ENCODE measurements at regions not wholly inside any gene's neighbourhood (a gene's known extent, or its start where the extent isn't known, plus 50 kb on each side); places are given as distances from the start of the nearest gene placed in this dataset.

DNA sequence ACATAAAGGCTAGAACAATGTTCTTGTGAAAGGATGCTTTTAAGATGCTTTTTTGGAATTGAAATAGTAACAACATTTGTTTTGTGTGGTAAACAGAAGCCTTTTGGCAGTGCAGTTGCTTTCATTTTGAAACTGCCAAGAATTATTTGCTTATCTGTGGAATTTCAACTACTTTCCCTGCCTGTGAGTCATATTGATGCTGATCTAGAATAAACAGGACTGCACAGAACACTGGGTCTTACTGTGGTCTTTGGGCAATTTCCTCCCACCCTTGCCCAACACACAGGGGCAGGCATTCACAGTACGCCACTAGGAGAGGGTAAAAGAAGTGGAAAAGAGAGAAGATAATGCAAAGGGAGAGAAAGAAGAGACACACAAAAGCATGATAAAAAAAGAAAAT lies 483.7 kb downstream of the ELAVL2 start:
- H3K4me3 ChIP-seq (ENCODE audit: low read length) = no peak overlapping the region
- no peak for DNase-seq (ENCODE audit: low read depth, low spot score)

DNA sequence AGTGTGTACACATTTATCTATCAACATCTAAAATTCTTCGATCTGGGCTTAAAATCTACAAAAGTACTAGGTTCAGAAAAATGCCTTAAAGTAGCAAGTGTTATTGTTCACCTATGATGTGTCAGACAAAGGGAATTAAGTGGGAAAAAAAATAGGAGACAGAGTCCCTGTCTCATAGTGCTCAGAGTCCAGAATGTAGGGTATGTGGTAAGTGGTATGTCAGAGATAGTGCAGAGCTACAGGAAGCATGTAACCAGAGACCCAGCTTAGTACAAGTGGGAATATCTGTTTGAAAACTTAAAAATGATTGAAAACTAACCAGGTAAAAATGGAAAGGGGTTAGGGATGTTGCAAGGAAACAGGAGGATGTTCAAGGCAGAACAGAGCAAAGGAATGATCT lies 482.8 kb downstream of the ELAVL2 start:
- no peak overlapping the region for H3K4me3 ChIP-seq (ENCODE audit: low read length)
- DNase-seq (ENCODE audit: low read depth, low spot score) = no peak

GRCh38 chr9:23361096-23361495 lies 464.9 kb downstream of the ELAVL2 start:
- DNase-seq (ENCODE audit: low read depth, low spot score) = no peak
- H3K4me3 ChIP-seq (ENCODE audit: low read length) = no peak overlapping the region

DNA sequence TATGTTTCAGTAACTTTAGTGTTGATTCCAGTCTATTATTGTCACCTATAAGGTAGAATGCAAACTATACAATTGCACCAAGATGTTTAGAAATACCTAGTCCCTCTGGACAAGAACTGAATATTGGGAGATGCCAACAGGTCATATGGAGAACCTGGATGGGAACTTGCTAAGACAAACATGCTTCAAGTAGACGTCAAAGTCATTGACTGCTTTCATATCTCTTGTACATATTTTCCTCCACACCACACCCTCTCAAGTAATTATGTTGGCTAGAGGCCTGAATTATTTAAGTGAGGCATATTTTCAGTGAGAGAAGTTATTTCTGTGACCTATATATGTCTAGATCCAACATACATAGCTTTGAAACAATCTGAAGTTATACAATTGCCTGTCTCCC lies 453.3 kb downstream of the ELAVL2 start:
- DNase-seq (ENCODE audit: low read depth, low spot score) = no peak
- H3K4me3 ChIP-seq (ENCODE audit: low read length) = no peak overlapping the region

DNA sequence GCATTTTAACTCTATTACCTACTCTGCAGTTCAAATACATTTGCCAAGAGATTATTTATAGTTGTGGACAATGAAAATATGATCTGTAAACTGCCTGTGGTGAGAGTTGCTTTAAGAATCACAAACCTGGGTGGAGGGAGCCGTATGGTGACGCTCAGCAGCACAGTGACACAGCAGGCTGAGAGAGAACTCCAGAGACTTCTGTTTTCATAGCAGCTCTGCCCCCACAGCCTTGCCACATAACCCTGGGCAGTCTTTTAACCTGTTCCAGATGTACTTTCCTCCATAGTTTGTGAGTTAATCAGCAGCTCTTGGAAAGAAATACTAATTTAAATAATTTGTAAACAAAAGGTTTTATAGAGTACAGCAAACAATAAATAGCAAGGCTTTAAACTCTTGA lies 450.5 kb downstream of the ELAVL2 start:
- no peak overlapping the region for H3K4me3 ChIP-seq (ENCODE audit: low read length)
- no peak for DNase-seq (ENCODE audit: low read depth, low spot score)

DNA sequence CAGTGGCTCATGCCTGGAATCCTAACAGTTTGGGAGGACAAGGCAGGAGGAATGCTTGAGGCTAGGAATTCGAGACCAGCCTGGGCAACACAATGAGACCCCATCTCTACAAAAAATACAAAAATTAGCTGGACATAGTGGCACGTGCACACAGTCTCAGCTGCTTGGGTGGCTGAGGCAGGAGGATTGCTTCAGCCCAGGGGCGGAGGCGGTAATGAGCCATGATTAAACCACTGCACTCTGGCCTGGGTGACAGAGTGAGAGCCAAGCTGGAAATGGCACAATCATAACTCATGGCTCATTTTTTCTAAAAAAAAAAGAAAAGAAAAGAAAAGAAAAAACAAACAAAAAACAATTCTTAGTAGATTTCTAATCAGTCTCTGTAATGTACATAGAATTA lies 446.2 kb downstream of the ELAVL2 start:
- DNase-seq (ENCODE audit: low read depth, low spot score) = no peak
- no peak overlapping the region for H3K4me3 ChIP-seq (ENCODE audit: low read length)

GRCh38 chr9:23380821-23381220 lies 445.2 kb downstream of the ELAVL2 start:
- no peak for DNase-seq (ENCODE audit: low read depth, low spot score)
- no peak overlapping the region for H3K4me3 ChIP-seq (ENCODE audit: low read length)

DNA sequence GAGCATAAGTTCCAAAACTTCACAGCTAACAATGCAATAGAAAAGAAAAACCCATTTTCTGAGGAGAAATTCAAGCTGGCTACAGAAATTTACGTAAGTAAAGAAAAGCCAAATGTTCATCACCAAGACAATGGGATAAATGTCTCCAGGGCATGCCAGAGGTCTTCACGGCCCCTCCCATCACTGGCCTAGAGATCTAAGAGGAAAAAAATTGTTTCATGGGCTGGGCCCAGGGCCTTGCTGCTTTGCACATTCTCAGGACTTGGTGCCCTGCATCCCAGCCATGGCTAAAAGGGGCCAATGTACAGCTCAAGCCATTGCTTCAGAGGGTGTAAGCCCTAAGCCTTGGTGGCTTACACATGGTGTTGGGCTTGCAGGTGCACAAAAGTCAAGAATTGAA lies 443.6 kb downstream of the ELAVL2 start:
- H3K4me3 ChIP-seq (ENCODE audit: low read length) = no peak overlapping the region
- no peak for DNase-seq (ENCODE audit: low read depth, low spot score)

GRCh38 chr9:23394189-23394588 lies 431.9 kb downstream of the ELAVL2 start:
- H3K4me3 ChIP-seq (ENCODE audit: low read length) = no peak overlapping the region
- no peak for DNase-seq (ENCODE audit: low read depth, low spot score)

GRCh38 chr9:23408874-23409273 lies 417.2 kb downstream of the ELAVL2 start:
- no peak overlapping the region for H3K4me3 ChIP-seq (ENCODE audit: low read length)
- DNase-seq (ENCODE audit: low read depth, low spot score) = no peak

DNA sequence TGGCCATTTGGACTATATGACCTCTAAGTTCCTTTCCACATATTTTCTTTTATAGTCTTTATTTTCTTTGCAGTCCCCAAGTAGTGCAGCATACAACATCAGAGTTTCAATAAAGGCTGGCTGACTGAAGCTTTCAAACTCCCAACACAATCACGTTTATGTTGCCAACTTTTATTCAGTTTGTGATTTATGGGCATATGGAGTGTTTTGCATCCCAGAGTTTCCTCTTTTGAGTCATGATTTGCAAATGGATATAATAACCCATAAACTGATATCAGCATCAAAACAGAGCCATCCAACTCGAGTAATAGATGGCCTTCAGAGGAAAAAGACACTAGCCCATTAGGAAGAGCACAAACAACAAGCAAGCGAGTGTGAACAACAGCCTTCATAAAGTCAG lies 414.0 kb downstream of the ELAVL2 start:
- DNase-seq (ENCODE audit: low read depth, low spot score) = no peak
- H3K4me3 ChIP-seq (ENCODE audit: low read length) = no peak overlapping the region

GRCh38 chr9:23412458-23412857 lies 413.6 kb downstream of the ELAVL2 start:
- no peak for DNase-seq (ENCODE audit: low read depth, low spot score)
- no peak overlapping the region for H3K4me3 ChIP-seq (ENCODE audit: low read length)

DNA sequence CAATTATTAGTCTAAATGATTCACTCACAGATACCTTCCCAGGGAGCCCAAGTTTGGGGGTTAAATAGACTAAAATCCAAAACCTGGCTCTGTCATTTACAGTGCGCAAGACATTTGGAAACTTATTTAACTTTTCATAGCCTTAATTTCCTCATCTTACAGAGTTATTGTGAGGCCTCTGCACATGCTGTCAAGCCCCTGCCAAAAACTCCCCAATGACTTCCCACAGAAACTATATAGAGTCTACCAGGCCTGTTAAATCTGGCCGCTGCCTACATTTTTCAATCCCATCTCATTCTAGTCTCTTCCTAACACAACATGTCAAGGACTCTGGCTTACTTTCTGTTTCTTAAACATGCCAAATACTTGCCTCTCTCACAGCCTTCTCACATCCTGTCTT lies 412.5 kb downstream of the ELAVL2 start:
- no peak for DNase-seq (ENCODE audit: low read depth, low spot score)
- H3K4me3 ChIP-seq (ENCODE audit: low read length) = no peak overlapping the region

- H3K4me3 ChIP-seq (ENCODE audit: low read length) = no peak overlapping the region
- DNase-seq (ENCODE audit: low read depth, low spot score) = no peak
Measured at GRCh38 chr9:23423999-23424398, 402.0 kb downstream of the ELAVL2 start.

- no peak overlapping the region for H3K4me3 ChIP-seq (ENCODE audit: low read length)
- no peak for DNase-seq (ENCODE audit: low read depth, low spot score)
Measured at GRCh38 chr9:23426144-23426543, 399.9 kb downstream of the ELAVL2 start.

DNA sequence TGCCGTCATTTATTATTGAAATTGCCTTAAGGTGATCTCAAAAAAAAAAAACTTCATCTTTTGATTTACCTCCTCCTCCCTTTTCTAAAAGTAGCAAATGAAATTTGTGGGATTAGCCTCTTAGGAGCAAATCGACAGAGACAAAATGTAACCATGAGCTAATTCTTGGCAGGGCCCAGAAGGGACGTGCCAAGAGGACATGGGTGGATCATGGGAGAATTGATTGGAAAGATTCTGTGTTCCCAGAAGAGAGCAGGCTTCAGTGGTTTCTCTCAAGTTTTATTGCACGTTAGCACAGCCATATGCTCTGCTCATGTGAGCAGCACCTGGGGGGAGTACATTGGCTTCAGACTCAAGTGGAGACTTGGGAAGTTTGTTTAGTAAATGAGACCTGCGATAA lies 394.6 kb downstream of the ELAVL2 start:
- no peak overlapping the region for H3K4me3 ChIP-seq (ENCODE audit: low read length)
- DNase-seq (ENCODE audit: low read depth, low spot score) = no peak

GRCh38 chr9:23434654-23435053 lies 391.4 kb downstream of the ELAVL2 start:
- DNase-seq (ENCODE audit: low read depth, low spot score) = no peak
- H3K4me3 ChIP-seq (ENCODE audit: low read length) = no peak overlapping the region

DNA sequence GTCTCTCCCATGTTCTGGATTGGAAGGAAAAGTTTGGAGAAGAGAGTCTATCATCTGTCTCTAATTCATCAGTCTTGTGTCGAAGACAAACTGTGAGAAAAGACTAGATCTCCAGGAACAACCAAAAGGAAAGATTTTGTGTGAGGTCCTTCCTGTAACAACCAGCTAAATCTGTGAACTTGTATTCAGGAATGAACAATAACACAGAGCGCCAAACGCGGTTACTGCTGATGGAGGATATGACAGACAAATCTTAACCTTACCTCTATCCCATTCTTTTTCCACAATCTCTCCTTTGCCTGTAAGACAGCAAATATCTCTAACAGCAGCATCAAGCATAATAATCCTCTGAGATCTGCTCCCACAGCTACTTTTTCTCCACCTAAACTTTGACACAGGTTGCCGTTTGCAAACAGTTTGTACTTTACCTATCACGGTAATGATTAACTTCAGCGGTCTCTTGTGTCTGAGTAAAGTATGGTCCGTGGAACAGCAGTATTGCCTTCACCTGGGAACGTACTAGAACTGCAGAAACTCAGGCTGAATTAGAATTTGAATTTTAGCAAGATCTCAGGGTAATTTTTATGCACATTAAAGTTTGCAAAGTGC lies 387.6 kb downstream of the ELAVL2 start:
- no peak for DNase-seq (ENCODE audit: low read depth, low spot score)
- H3K4me3 ChIP-seq (ENCODE audit: low read length) = no peak overlapping the region

GRCh38 chr9:23441275-23441674 lies 384.8 kb downstream of the ELAVL2 start:
- no peak for DNase-seq (ENCODE audit: low read depth, low spot score)
- no peak overlapping the region for H3K4me3 ChIP-seq (ENCODE audit: low read length)

- DNase-seq (ENCODE audit: low read depth, low spot score) = no peak
- H3K4me3 ChIP-seq (ENCODE audit: low read length) = no peak overlapping the region
Measured at GRCh38 chr9:23444658-23445057, 381.4 kb downstream of the ELAVL2 start.

GRCh38 chr9:23447166-23447565 lies 378.9 kb downstream of the ELAVL2 start:
- DNase-seq (ENCODE audit: low read depth, low spot score) = no peak
- H3K4me3 ChIP-seq (ENCODE audit: low read length) = no peak overlapping the region

DNA sequence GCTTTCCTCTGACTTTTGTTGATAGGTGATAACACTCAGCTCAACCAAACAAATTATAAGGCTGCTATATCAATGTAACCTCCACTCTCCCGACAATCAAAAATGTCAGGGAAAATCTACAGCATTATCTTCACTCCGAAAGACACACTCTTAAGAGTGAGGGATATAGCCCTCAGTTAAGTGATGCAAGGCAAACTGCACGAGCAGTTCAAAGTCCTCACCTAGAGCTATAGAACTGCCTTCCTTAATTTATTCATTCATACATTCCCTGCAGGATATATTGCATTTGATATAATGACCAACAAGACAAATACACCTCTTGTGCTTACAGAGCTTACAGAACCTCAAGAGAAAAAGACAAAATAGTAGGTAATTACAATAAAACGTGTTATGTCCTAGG lies 378.1 kb downstream of the ELAVL2 start:
- DNase-seq (ENCODE audit: low read depth, low spot score) = no peak
- no peak overlapping the region for H3K4me3 ChIP-seq (ENCODE audit: low read length)
